RWPE2 (cell line): ENCODE measurements at regions not wholly inside any gene's neighbourhood (a gene's known extent, or its start where the extent isn't known, plus 50 kb on each side); places are given as distances from the start of the nearest gene placed in this dataset.

ENCODE experiments used
- ATAC-seq: fragments of 200-7000 bp; cut with Tn5 transposase; 3 replicates; pipeline ENCODE4 v1.9.1; 2021; ENCODE audit warnings: low read depth
- DNase-seq: peaks from one replicate; pipeline ENCODE4 v3.0.0-alpha.2; 2020; ENCODE audit warnings: low spot score
- H3K27ac ChIP-seq: fragments of 450-650 bp; 2 replicates; pipeline ENCODE4 v1.5.1; 2017; ENCODE audit warnings: mild to moderate bottlenecking; ENCODE audit not compliant: poor library complexity, severe bottlenecking
- H3K27me3 ChIP-seq: fragments of 250-450 bp; sonication (Bioruptor Pico); 2 replicates; pipeline ENCODE4 v1.5.1; 2021; ENCODE audit warnings: mild to moderate bottlenecking, moderate library complexity; ENCODE audit not compliant: insufficient read depth, poor library complexity, severe bottlenecking
- H3K36me3 ChIP-seq: fragments of 250-450 bp; sonication (Bioruptor Pico); 2 replicates; pipeline ENCODE4 v1.5.1; 2020; ENCODE audit warnings: low read depth, mild to moderate bottlenecking, moderate library complexity
- H3K4me1 ChIP-seq: fragments of 250-450 bp; sonication (Bioruptor Pico); 2 replicates; pipeline ENCODE4 v1.5.1; 2021; ENCODE audit warnings: mild to moderate bottlenecking, moderate library complexity; ENCODE audit not compliant: insufficient read depth, poor library complexity, severe bottlenecking
- H3K4me3 ChIP-seq: fragments of 250-450 bp; sonication (Bioruptor Pico); 2 replicates; pipeline ENCODE4 v1.5.1; 2021; ENCODE audit warnings: mild to moderate bottlenecking, moderate library complexity; ENCODE audit not compliant: severe bottlenecking
- H3K9me3 ChIP-seq: fragments of 250-450 bp; sonication (Bioruptor Pico); 2 replicates; pipeline ENCODE4 v1.5.1; 2021; ENCODE audit warnings: mild to moderate bottlenecking, moderate library complexity; ENCODE audit not compliant: severe bottlenecking
- TF ChIP-seq, protein P1 (sequence below): fragments of 450-650 bp; IDR thresholded peaks from one replicate; pipeline ENCODE4 v1.5.1; 2017; ENCODE audit warnings: mild to moderate bottlenecking, moderate library complexity; ENCODE audit not compliant: poor library complexity, severe bottlenecking

DNA sequence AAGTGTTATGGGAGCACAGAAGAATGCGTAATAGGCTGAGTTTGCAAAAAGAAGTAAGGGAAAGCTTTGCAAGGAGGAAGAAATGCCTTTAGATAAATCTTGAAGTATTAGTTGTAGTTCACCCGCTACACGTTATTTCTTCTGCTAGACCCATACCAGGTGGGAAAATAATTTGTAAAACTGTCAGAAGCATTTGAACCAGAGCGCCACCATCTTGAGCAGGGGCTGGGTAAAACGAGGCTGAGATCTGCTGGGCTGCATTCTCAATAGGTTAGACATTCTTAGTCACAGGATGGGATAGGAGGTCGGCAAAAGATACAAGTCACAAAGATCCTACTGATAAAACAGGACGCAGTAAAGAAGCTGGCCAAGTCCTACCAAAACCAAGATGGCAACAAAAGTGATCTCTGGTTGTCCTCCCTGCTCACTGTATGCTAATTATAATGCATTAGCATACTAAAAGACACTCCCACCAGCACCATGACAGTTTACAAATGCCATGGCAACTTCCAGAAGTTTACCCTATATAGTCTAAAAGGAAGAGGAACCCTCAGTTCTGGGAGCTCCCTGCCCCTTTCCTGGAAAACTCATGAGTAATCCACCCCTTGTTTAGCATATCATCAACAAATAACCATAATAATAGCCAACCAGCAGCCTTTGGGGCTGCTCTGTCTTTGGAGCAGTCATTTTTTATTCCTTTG lies 50.0 kb upstream of the ZNF280D start:
- ATAC-seq = no peak
- no peaks in the 10 kb centered on the region for H3K36me3 ChIP-seq
- TF ChIP-seq, protein P1, sequence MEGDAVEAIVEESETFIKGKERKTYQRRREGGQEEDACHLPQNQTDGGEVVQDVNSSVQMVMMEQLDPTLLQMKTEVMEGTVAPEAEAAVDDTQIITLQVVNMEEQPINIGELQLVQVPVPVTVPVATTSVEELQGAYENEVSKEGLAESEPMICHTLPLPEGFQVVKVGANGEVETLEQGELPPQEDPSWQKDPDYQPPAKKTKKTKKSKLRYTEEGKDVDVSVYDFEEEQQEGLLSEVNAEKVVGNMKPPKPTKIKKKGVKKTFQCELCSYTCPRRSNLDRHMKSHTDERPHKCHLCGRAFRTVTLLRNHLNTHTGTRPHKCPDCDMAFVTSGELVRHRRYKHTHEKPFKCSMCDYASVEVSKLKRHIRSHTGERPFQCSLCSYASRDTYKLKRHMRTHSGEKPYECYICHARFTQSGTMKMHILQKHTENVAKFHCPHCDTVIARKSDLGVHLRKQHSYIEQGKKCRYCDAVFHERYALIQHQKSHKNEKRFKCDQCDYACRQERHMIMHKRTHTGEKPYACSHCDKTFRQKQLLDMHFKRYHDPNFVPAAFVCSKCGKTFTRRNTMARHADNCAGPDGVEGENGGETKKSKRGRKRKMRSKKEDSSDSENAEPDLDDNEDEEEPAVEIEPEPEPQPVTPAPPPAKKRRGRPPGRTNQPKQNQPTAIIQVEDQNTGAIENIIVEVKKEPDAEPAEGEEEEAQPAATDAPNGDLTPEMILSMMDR = no peak
- H3K9me3 ChIP-seq = no peaks in the 10 kb centered on the region
- no peak overlapping the region for H3K4me3 ChIP-seq
- DNase-seq = no peak
- H3K4me1 ChIP-seq = no peaks in the 10 kb centered on the region
- H3K27me3 ChIP-seq = no peaks in the 10 kb centered on the region
- H3K27ac ChIP-seq = no peak overlapping the region
